ENCODE measurements at regions not wholly inside any gene's neighbourhood (a gene's known extent, or its start where the extent isn't known, plus 50 kb on each side); places are given as distances from the start of the nearest gene placed in this dataset.

DNA sequence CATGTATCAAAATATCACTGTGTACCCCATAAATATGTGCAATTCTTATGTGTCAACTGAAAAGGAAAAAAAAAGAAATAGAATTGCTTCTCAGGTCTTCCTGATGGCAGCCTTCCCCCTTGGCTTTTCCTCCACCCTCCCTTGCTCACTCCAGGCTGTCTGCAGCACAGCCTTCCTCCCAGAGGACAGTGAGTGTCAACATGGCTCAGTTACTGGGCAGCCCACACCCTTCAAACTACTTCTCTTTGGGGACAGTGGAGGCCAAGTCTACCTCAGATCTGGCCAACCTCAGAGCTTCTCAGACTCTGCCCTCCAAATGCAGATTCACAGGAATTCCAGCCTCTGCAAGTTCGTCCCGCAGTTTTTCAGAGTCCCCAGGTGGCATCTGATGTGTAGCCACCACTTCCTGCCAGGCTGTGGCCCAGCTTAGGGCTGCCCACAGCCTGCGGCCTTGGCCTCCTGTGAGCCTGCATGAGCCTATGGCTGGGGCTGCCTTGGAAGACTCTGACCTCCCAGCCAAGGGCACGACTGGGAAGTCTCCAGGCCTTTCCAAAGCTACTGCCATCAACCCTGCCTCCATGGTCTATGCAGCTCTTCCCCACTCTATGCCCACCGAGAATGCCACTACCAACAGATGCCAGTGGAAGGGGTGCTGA lies 148.0 kb upstream of the PWP1 start:
- TF ChIP-seq, protein P1, sequence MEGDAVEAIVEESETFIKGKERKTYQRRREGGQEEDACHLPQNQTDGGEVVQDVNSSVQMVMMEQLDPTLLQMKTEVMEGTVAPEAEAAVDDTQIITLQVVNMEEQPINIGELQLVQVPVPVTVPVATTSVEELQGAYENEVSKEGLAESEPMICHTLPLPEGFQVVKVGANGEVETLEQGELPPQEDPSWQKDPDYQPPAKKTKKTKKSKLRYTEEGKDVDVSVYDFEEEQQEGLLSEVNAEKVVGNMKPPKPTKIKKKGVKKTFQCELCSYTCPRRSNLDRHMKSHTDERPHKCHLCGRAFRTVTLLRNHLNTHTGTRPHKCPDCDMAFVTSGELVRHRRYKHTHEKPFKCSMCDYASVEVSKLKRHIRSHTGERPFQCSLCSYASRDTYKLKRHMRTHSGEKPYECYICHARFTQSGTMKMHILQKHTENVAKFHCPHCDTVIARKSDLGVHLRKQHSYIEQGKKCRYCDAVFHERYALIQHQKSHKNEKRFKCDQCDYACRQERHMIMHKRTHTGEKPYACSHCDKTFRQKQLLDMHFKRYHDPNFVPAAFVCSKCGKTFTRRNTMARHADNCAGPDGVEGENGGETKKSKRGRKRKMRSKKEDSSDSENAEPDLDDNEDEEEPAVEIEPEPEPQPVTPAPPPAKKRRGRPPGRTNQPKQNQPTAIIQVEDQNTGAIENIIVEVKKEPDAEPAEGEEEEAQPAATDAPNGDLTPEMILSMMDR (conservative IDR thresholded peaks at IDR 0.05; ENCODE audit: low read length), result no peak
- no peak for TF ChIP-seq EZH2phosphoT487 (IDR thresholded peaks at IDR 0.05; ENCODE audit: borderline replicate concordance)
